ENCODE measurements at regions not wholly inside any gene's neighbourhood (a gene's known extent, or its start where the extent isn't known, plus 50 kb on each side); places are given as distances from the start of the nearest gene placed in this dataset.
A peak's percentile ranks its signal among the peaks of the same experiment; 100 is the strongest.
"Not testable (repeated sequence)": the region's sequence is repeated elsewhere in the genome, so short reads cannot be mapped to it uniquely, and the experiment has no call there.

DNA sequence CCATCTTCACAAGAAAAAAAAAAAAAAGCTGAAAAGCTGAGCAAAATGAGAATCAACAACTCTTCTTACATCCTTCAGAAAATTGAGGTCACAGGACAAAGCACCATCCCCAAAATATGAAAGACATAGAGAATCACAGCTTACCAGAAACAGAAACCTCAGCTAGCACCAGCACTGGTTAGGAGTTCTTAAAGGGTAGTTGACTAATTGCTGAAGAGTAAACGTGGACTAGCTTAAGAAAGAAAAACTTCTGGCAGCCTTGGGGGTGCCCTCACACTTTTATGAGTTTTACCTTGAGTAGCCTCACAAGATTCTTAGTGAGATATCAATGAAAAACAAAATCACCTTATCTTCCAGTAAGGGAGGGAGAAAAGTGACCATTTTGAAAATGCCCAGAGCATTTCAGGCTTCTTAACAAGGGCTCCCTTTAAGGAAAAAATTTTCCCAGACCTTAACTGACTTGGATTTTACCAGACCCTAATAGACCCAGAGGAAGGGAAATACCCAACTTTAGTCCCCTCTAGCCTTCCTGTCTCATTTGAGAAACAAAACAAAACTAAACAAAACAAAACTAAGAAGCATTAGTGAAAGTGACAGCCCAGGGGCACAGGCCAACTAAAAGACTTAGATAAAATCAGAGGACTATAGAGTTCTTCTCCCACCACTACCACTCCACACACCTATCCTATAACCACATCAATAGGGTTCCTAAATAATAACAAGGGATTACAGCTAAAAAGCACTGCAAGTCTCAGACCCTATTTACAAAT, 888.6 kb downstream of the DIAPH3 start:
- DNase-seq, result no peak

- DNase-seq, result no peak
These were observed 887.3 kb downstream of the DIAPH3 start for GRCh38 chr13:59276436-59276835.

DNA sequence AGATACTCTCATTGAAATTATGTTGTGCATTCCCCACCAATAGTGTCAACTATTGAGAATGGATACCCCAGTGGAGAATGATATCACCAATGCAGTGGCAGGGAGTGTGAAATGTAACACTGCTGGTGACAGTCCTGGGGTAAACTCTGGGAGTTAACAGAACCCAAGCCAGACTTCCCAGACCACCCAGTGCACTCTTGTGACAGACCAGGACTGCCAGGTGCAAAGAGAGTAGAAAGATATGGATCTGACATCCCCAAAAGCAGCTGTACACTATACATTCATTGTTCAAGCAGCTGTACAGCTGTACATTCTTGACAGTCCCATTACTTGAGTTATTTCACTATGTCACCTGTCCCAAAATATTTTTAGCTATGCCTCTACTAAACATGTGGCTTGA, 886.6 kb downstream of the DIAPH3 start:
- no peak for DNase-seq

GRCh38 chr13:59279028-59279427, 884.7 kb downstream of the DIAPH3 start:
- no peak for DNase-seq

- no peak for DNase-seq
These were observed 884.2 kb downstream of the DIAPH3 start for GRCh38 chr13:59279576-59279975.

- no peak for DNase-seq
These were observed 883.4 kb downstream of the DIAPH3 start for GRCh38 chr13:59280297-59280696.

DNA sequence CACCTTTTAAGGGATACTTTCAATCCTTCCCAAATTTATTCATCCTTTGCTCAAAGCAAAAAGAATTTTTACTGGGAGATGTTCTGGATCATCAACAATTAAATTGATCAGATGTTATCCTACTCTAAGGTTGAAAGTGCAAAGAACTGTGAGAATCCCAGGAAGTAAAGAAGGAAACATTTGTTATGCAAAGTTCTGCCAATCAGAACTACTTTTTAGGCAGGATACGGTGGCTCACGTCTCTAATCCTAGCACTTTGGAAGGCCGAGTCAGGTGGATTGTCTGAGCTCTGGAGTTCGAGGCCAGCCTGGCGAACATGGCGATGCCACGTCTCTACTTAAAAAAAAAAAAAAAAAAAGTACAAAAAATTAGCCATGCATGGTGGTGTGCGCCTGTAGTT, 882.3 kb downstream of the DIAPH3 start:
- no peak for DNase-seq

- DNase-seq, result not testable (repeated sequence)
These were observed 871.5 kb downstream of the DIAPH3 start for GRCh38 chr13:59292240-59292639.

GRCh38 chr13:59299584-59299983, 864.1 kb downstream of the DIAPH3 start:
- DNase-seq, result no peak

DNA sequence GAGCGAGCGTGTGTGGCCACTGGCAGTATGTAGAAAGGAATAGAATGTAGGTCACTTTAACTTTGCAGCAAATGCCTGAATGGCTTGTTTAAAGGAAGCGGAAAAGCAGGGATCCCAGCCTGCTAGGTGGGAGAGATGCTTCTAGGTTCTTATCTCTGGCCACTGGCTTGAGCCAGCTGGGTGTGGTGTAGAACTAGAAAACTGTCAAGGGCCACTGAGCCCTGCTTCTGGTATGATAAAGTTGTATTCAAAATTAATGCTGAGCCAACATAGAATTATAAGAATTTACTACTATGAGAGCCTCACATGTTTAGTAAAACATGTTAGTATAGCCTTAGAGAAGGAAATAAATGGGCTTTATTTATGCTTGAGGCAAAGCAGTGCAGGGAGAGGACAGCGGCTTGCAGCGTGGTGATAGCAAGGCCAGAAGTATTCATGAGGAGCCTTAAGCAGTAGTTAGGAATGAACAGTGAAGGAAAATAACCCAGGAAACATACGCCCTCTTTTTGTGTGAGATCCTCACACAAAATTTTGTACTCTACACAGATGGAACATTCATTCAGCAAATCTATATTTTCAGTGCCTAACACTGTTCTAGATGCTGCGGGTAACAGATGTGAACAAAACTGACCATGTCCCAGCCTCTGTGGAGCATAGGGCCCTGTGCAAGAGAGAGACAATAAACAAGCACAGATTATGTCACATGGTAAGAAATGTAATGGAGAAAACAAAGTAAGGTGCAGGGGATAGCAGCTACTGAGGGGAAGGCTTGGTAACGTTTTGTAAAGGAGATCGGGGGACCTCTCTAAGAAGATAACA, 863.2 kb downstream of the DIAPH3 start:
- DNase-seq, result no peak

DNA sequence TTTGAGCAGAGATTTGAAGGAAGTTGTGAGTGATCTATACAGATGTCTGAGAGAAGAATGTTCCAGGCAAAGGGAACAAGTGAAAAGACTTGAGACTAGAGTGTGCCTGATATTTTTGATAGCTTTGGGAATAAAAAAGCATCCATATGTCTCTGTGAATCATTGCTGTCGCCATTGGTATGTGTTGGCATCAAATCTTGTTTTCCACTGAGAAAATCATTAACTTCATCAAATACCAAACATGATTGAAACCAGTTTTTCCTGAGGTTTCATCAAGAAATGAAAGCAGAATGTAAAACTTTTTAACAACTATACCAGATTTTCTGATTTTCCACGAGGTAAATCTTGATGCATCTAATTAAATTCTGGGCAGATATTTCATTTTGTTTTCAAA, 862.6 kb downstream of the DIAPH3 start:
- no peak for DNase-seq

GRCh38 chr13:59303433-59303832, 860.3 kb downstream of the DIAPH3 start:
- no peak for DNase-seq

DNA sequence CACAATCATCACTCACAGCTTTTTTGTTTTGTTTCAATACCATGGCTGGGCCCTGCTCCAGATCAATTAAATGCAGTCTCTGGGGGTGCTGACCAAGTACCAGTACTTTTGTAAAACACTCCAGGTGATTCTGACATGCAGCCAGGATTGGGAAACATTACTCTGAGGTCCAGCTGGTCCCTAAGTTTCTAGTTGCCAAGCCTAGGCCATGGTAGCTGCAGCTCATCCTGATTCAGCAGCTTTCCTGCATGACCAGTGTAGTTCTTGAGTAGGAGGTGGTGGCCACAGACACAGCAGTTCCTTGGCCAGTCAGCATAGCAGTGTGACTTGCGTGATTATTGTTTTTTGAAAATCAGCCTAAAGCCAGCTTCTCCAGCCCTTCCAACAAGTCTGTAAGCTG, 859.1 kb downstream of the DIAPH3 start:
- no peak for DNase-seq

GRCh38 chr13:59305896-59306295, 857.8 kb downstream of the DIAPH3 start:
- no peak for DNase-seq

DNA sequence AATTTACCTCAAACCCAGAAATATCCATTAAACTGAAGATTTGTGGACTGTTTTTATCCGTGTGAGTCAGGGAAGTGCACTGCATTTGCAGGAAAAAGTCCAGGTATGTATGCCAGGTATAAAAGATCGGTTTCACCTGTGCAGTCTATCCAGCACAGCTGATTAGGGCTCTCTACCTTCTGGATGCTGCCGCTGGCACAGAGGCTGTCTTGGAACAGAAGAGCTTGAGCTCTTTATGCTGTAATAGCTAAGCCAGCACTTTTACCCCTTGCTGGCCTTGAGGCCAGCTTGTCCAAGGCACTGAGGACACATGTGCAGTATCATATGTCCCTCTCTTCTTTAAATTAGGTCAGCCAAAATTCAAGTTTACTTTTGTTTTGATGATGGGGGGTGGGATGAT, 851.0 kb downstream of the DIAPH3 start:
- no peak for DNase-seq

DNA sequence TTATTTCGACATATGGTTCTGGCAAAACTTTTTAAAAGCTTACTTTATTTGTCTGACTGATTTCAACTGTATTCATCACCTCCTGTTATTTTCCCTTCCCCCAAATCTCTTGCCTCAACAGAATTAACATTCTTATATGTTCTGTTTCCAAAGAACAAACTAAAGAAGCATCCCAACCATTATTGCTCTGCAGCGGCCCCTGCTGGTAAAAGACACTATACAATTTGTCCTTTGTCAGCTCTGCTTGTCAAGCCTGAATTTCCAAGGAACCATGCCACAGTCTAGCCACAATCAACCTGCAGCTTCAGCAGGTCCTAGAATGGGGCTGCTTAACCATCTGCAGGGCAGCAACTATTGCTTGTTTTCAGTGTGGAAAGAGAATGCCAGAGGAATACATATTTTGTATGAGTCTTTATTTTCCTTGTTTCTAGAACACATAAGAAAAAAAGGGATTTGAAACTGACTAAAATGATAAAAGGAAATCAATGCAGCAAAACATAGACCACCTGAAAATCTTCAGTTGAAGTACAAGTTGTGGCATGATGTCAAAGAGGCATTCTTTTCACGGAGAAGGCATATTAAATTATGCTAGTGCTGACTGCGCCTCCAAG, 845.3 kb downstream of the DIAPH3 start:
- peak; percentile 37 for DNase-seq

GRCh38 chr13:59319276-59319675, 844.5 kb downstream of the DIAPH3 start:
- DNase-seq, result no peak

DNA sequence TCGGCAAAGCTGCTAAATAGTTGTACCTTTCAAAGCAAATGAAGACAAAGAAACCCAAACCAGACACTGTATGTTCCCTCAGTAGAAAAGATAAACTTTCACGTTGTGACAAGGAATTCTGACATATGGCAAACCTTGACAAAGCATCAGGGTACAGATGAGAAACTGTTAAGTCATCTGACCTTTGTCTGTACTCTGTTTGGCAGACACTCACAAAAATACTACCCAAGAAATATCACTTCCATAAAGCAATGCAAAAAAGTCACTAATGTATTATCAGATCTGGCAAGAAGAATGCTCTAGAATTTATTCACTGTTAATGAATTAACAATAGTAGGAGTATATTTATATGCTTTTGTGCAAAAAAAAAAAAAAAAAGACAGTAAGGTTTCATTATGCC, 843.7 kb downstream of the DIAPH3 start:
- DNase-seq, result no peak

- DNase-seq, result not testable (repeated sequence)
These were observed 839.3 kb downstream of the DIAPH3 start for GRCh38 chr13:59324401-59324800.

DNA sequence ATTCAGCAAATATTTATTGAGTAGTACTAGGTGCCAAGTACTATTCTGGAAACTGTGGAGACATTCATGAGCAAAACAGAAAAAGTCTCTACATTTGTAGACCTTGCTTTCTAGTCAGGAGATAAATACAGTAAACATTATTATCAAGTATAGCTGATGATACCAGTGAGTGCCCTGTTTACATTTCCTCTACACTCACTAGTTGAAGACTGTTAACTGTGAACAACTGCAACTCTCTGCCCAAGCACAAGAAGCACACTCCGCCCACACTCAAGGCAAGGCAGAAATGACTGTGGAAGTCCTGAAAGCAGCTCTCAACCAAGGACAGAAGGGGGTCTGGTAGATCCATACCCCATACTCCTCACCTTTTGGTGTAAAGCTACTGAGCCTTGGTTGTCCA, 837.0 kb downstream of the DIAPH3 start:
- no peak for DNase-seq

GRCh38 chr13:59330764-59331163, 833.0 kb downstream of the DIAPH3 start:
- no peak for DNase-seq

DNA sequence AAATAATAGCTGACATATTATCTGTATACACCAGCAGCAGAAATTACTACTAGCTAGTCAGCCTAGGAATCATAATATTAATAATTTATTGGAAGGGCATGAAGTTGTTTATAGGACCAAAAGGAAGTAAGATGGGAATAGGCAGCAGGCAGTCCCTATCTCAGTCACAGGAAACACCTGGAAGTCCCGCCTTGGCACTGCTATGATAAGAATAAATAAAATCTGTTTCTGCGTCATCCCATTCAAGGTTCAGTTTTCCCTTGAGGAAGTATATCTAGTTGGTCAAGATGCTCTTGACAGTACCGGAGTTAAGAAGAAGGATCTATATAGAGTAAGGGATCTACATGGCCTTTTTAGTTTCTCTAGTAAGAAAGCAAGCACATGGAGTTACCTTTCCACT, 830.8 kb downstream of the DIAPH3 start:
- DNase-seq, result no peak

- no peak for DNase-seq
These were observed 826.7 kb downstream of the DIAPH3 start for GRCh38 chr13:59337070-59337469.

DNA sequence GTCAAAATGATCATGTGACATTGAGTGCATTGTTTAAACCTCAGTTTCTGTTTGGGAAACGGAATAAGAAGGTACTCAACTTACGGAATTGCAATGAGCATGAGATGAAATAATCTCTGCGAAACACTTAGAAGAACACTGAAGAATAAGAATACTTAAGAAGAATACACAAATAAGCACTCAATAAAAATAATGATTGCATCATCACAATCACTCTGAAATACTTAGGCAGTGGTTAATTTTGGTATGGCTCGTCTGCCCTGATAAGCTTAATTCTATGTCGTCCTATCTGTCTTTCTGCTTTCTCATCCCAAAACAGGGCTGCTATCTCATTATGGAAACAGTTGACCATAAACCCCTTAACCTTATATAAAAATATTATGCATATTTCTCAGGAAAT, 823.6 kb downstream of the DIAPH3 start:
- DNase-seq, result no peak
